SIG-M5 treated with dmso at 0.1 percent for 504 hours (cell line): ENCODE measurements at regions not wholly inside any gene's neighbourhood (a gene's known extent, or its start where the extent isn't known, plus 50 kb on each side); places are given as distances from the start of the nearest gene placed in this dataset.

Experiments used
- DNase-seq: peaks from one replicate; lab custom pipeline; 2025; ENCODE audit not compliant: unreplicated experiment; lab: John Stamatoyannopoulos, UW

DNA sequence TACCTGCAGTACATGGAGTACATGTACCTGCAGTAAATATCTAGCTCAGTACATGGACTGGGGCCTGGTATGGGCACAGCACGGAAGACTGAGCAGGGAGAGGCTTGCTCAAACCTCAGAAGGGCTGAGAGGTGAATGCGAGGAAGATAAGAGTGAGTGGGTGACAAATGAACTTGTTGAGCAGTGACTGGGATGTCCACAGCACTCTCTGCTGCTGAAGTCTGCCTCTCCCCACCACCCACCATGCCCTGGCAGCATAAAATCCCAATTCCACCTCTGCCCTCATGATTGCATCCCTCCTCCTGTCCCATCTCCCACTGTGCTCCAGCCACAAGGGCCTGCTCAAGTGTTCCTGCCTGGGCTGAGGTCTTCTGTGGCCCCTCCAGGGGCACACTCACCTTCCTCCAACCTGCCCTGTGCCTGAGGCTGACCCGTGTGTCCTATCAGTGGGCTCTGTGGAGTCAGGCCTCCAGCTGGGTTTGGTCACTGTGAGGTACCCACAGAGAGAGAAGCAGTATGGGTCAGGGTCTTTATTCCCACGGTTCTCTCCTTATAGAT lies 114.2 kb downstream of the FOXD2 start:
- no peak for DNase-seq

DNA sequence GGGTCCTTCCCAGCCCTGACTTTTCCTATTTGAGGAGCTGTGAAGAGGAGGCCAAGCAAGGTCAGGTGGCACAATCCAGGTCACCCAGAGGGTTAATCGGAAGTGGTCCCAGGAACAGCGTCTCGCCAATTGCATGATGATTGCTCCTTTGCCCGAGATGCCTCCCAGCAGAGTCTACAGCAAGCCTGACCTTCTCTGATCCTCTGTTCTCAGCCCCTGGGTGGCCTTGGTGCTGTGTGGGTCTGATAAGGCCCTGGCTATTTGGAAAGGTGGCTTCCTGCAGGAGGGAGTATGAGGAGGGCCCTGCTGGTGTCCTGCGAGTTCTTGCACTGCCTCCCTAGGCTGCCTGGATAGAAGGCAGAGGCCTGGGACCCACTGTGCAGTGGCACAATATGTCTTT lies 116.2 kb downstream of the FOXD2 start:
- DNase-seq: no peak

DNA sequence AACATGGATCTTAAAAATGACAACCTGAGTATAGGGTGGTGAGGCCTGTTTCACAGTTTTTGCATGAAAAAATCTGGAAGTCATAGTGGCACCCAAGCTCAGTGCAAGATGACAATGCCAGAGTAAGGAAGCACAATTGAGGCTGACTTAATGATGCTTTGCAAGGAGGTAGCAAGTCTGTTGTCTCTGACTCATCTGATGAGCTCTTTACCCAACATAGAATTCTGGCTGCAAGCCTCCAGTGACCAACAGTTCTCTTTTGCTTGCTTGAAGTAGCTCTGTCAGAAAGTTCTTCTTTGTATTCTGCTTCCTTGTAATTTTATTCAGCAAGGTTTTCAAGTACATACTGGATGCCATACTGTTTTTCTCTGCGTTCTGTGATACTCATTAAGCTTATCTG lies 117.1 kb downstream of the FOXD2 start:
- no peak for DNase-seq

DNA sequence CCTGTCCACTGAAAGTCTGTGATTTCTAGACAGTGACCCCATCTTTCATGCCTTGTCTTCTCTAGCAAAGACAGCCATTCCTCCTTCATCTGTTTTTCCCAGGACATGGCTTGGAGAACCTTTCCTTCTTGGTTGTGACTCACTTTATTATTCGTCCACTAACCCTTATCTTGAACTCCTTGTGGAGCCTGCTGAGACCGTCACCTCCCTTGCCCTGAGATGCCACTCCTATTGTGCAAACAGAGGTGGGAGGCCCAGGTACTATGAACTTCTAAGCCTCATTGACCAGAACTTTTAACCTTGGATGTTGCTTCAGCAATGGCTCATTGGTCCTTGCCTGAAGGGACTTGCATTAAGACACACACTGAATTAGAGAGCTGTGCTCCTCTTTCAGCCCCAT lies 117.5 kb downstream of the FOXD2 start:
- no peak for DNase-seq

DNA sequence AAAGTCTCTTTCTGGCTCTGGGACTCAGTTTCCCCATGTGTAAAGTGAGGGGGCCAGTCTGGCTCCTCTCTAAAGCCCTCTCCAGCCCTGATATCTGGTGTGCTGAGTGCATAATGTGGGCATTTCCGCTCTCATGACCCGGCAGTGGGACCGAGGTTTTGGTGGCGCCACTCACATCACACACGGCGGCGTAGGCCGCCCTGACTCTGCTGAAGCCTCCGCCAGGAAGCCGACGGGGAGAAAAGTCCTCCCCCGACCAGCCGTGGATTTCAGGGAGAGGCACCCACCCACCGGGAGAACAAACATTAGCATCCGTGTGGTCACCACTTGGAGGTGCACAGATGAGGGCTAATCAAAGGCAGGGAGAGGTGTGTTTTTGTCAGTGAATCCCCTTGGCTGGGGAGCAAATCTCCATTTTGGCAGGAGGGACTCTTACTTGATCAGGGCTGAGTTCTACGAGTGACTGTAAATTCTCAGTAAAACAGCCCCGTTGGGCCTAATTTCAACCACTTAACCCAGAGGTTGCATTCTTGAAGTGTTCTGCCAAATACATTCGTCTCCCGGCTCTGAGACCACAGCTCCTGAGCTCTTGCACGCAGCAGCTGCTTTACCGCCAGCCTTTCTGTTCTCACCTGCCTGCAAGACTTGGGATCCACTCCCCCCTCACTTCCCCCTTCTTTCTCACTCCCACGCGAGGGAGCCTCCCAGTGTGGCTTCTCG lies 118.2 kb downstream of the FOXD2 start:
- no peak for DNase-seq

DNA sequence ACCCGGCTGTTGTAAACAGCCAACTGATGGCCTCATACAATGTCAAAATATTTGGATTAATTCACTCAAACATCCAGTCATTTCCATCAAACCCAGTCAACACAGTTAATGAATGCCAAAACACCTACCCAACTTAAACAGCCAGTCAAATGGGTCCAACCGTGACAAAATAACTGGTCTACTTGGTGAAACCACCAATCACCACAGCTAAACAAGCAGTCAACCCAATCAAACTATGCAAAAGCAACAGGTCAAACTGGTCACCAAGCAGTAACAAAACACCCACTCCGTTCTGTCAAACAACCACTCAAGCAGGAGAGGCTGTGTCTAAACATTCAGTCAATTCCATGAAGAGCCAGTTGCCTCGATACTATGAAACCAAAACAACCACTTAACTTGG lies 119.2 kb downstream of the FOXD2 start:
- DNase-seq: no peak

DNA sequence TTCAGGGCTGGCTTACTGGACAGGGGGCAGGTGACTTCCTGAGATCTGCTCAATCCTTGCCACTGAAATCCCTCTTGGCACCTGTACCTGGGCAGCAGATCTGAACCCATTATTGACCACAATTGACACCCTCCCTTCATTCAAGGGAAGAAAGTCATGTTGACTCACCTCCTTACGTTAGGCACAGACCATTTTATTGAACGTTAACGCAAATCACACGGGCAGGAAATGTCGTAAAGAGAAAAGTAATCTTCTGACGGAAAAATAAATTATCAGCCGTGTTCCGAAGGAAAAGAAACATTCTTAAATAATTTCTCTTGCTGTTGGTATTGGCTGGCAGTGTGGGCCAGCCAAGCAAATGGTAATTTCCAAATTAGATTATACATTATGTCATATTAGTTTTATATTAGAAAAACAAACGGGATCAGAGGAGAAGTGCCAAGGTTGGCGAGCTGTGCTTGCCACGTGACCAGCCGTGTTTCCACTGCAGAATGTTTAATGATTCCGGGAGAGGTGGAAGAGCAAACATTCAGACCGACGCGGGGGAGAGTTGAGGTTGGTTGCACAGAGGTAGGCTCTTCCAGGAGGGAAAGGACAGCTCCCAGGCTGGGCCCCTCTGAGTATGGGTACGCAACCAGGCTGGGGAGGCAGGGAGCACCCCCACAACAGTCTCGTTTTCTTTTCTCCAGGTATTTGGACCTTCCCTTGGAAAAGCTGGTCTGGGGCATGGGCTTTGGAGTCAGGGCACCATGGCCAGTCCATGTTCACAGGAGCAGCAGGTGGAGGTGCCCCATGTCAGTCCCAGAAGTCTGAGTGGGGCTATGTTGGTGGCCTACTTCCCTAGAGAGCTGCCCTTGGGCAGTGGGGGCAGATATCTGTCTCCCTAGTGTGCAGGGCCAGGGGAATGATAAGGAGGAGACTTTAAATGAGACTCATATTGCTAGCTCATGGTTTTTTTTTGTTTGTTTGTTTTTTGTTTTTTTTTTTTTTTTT lies 121.1 kb downstream of the FOXD2 start:
- no peak for DNase-seq

DNA sequence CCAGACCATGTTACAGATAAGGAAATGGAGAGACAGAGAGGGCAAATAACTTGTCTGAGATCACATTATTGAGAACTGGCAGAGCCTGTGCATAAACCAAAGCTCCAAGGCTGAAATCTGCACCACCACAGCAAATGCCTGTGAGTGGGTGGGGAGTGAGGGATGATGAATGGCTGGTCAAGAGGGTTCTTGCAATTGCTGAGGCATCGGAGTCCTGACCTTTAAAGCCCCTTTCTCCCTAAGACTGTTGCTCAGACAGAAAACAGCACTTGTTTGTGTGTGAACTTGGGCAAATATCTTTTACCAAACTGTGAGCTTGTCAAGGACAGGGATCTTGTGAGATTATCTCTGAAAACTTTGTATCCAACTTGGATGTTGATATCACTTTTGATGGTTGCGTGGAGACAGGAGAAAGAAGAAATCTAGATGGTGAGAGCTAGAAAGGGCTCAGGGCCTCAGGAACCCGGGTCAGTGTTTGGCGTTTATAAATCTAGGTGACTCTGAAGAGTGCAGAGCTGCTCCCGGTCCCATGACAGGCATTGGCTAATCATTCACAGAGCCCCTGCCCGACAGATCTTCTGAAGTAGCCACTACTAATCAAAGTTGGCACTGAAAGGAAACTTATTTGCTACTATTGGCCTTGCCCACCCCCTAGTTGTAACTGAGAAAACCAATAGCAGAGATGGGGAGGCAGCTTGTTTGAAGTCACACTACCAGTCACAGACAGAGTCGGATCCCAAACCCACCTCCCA lies 122.3 kb downstream of the FOXD2 start:
- no peak for DNase-seq

DNA sequence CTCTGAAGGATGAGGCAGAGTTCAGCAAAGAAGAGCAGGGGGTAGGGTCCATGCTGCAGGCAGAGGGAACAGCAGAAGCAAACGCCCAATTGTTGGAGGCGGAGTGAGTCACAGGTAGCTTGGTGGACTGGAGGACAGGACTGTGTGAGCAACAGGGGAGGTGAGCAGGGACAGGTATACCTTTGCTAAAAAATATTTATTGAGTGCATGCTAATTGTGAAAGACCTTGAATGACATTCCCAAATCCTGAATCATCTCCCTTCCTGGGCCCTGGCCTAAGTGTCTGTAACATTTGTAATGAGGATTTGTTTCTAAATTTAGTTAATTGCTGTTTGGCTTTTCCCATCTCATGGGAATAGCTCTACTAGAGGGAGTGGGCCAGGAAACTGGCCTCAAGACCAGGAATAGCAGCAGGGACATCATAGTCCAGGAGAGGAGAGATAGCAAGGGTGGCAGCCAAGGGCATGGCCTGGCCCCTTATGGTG lies 123.7 kb downstream of the FOXD2 start:
- no peak for DNase-seq

DNA sequence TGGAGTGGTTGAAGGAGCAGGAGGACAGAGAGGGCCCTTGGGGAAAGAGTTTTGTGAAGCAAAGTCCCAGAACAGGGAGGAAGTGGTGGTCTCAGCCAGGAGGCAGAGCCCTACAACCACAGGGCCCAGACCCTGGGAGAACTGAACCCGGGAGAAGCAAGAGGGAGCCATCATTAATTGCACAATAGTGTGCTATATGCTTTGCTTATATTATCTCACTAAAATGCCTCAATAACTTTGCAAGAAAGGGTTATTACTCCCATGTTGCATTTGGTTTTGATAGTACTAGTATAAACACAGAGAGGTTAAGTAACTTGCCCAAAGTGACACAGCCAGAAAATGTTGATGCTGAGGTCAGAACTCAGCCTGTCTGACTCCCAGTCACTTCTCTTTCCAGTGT lies 124.3 kb downstream of the FOXD2 start:
- DNase-seq: no peak

DNA sequence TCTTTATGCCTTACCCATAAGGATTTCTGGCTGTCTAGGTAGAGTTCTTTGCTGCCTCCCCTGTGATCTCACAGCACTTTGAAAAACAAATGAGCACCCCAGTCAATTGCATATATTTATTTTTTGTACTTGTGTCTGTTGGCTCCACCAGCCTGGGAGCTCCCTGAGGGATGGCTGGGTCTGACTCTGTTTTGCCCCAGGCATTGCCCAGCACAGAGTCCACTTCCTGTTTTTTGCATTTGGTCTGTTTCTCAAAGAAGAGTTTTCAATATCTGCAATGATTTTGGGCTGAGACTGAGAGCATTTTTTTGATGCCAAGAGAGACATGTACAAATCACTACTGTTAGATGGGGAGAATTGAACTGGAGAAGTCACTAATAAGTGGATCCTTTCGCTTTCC lies 125.0 kb downstream of the FOXD2 start:
- no peak for DNase-seq

DNA sequence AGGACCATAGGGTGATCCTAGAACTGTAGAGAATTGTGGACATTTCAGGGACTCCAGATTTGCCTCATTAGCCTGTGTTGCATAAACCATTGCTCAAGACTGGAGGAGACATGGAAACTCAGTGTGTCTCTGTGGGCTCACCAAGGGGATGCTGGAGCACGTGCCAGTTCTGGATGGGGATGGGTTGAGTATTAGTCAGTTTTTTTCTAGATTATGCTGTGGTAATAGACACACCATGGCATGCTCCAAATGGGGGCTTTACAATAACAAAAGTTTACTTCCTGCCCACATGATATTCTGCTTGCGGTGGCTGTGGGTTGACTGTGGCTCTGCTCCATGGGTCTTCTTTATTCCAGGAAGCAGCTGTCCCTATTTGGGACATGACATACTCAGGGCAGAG lies 125.4 kb downstream of the FOXD2 start:
- DNase-seq: no peak

DNA sequence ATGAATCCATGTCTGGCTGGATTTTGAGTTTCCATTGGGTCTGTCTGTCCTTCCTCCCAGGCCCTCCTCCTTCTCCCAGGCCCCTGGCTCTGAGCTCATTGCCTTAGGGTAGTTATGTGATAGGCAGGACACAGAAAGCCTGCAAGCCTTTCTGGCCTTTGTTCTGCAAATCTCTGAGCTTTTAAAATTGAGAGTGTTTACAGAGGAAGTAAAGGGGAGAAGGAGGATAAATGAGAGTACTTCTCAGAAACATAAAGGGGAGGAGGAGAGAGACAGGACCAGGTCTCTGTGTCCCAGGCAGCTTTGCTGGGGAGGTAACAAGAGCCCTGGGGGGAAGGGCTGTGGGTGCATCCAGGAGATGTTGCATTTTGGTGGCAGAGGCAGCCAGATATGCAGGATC lies 126.7 kb downstream of the FOXD2 start:
- no peak for DNase-seq

DNA sequence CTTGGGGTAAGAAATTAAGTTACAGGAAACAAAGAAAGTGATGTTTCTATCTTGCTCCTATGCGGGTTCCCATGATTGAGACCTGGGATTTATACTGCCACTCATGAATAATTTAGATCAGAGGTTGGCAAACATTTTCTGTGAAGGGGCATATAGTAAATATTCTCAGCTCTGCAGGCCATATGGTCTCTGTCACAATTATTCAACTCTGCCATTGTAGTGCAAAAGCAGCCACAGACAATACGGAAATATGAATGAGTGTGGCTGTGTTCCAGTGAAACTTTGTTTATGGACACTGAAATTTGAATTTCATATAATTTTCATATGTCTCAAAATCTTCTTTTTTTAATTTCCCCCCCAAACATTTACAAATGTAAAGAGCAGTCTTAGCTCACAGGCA lies 127.2 kb downstream of the FOXD2 start:
- DNase-seq: no peak

DNA sequence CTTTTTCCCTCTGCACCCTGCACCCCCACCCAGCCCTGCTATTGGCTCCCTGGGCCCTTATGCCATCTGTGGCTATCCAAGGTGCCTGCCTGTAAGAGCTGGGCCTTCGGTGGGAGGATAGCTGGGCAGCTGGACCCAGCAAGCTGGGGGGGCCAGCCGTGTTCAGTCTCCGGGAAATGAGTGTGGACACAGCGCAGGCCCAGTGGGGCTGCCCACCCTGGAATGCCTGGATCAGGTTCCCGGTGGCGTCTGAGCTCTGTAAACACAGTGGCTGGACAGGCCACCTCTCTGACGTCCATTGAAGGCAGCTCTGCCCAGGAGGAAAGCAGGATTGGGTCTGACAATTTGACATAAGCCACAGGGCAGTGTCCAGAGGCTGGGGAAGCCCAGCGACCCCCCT lies 127.8 kb downstream of the FOXD2 start:
- DNase-seq: no peak

DNA sequence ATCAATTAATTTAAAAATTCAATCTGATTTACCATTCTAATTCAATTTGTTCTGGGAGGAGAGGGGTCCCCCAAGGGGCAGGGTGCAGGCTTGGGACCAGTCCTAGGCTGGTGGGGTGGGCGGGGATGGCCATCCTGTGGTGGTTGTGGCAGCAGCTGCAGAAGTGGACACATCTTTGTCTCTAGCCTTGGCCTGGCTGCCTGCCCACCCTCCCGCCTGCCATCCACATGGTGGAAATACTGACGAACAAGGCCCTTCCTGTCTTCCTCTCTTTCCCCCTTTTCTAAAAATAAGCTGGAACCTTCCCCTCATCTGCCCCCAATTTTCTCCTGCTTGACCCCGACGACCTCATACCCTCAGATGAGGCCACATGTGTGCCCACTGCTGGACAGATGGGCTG lies 130.9 kb downstream of the FOXD2 start:
- no peak for DNase-seq

DNA sequence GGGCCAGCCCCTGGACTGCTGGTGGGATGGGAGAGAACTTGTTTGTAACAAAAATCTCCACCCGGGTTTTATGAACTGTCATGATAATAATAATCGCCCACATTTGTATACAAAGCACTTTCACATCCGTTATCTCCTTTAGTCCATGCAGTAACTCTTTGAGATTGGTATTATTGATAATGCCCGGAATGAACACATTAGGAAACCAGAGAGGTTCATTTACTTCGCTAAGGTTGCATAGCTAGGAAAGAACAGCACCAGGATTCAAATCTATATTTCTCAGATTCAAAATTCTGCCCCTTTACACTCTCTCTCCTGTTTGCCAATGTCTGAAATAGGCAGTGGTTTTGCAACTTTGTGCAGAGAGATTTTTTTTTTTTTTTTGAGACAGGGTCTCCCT lies 131.4 kb downstream of the FOXD2 start:
- DNase-seq: no peak

DNA sequence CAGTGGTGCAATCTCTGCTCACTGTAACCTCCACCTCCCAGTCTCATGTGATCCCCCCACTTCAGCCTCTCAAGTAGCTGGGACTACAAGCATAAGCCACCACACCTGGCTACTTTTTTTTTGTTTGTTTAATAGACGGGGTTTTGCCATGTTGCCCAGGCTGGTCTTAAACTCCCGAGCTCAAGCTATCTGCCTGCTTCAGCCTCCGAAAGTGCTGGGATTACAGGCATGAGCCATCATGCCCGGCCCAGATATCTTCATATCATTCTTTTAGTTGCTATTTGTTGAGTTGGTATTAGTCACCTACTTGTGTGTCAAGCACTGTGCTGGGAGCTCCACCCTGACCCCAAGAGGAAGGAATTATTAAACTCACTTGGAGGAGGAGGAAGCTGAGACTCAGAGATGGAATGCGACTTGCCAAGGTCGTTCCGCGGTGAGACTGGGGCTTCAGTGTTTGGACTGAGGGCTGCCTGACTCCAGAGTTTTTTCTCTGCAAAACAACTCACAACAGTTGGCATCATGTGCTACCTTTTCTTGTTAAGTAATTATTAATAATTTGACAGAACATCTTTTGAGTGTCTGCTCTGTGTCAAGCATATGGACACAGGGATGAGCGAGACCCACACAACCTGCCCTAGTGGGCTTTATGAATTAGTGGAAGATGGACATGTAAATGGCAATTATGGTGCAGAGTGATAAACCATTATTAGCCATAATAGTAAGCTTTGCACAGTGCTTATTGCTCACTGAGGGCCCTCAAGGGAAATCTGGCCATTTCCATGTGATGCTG lies 132.0 kb downstream of the FOXD2 start:
- peak; percentile 34 for DNase-seq

DNA sequence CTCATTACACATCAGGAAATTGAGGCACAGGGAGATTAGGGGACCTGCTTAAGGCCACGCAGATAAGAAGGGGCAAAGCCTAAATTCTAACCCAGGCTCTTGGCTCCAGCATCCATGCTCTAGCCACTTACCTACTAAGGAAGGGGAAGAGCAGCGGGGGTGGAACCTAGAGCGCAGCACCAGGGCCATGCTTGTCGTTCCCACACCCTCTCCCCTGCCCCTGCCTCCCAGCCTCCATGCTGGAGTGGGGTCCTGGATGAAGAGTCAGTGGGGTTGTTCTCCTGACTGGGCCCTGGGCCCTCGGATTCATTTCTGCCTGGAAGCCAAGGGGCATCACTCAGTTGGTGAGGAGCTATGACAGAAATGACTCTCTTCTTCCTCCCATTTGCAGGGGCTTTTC lies 133.3 kb downstream of the FOXD2 start:
- DNase-seq: no peak

DNA sequence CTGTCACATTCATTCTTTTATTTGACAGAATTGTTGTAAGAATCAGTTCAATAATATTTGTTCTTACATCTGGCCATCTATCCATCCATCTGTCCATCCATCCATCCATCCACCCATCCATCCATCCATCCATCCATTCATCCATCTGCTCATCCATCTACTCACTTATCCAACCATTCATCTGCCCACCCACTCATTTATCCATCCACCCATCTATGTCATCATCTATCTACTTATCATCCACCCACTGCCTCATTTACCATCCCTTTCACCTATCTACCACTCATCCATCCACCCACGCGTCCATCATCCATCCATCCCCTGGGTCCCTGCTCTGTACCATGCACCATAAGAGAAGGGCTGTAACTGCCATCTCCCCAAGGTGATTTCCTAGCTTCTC lies 134.1 kb downstream of the FOXD2 start:
- no peak for DNase-seq
